Ammon's horn (tissue), 1 donor: ENCODE measurements at regions not wholly inside any gene's neighbourhood (a gene's known extent, or its start where the extent isn't known, plus 50 kb on each side); places are given as distances from the start of the nearest gene placed in this dataset.
A peak's percentile ranks its signal among the peaks of the same experiment; 100 is the strongest.

Source experiments
- DNase-seq: peaks from one replicate; pipeline ENCODE4 v3.0.0-alpha.2; 2016; ENCODE audit warnings: low spot score

- DNase-seq: no peak
Measured at GRCh38 chr2:173647681-173648311, 293.1 kb downstream of the CDCA7 start.

DNA sequence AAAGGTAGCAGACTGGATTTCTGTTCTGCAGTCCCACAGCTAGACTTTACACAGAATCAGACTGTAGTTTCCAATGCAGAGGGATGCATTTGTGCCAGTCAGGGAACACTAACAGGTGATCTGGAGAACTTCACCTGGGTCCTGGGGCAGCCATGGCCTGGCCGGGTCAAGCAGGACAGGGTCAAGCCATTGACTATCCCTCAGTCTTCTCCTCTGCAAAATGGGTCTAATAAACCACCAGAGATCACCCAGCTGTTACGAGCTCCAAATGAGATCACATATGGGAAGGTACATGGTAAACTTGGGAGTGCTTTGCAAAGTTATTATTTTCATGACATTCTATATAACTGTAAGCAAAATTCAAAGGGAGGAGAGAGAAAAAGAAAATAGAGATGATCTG, 294.1 kb downstream of the CDCA7 start:
- DNase-seq: no peak

GRCh38 chr2:173649527-173650219, 295.0 kb downstream of the CDCA7 start:
- no peak for DNase-seq

DNA sequence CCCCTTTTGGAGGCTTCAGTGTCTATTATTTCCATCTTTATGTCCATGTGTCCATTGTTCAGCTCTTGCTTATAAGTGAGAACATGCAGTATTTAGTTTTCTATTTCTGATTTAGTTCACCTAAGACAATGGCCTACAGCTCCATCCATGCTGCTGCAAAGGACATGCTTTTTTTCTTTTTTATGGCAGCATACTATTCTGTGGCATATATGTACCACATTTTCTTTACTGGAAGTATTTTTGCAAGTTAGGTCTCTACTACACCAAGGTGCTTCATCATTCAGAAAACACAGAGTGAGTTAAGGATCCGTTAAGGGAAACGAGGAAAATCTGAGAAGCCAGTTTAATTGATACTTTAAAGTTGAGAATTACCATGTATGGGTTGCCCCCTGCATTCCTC, 297.2 kb downstream of the CDCA7 start:
- DNase-seq: no peak

- no peak for DNase-seq
Measured at GRCh38 chr2:173652311-173652710, 297.6 kb downstream of the CDCA7 start.

GRCh38 chr2:173652767-173653431, 298.2 kb downstream of the CDCA7 start:
- DNase-seq: no peak

GRCh38 chr2:173653432-173653805, 298.7 kb downstream of the CDCA7 start:
- no peak for DNase-seq

- DNase-seq: no peak
Measured at GRCh38 chr2:173654161-173654895, 299.7 kb downstream of the CDCA7 start.

GRCh38 chr2:173654896-173655265, 300.2 kb downstream of the CDCA7 start:
- DNase-seq: no peak

GRCh38 chr2:173656086-173656485, 301.4 kb downstream of the CDCA7 start:
- no peak for DNase-seq

GRCh38 chr2:173657996-173658717, 303.5 kb downstream of the CDCA7 start:
- DNase-seq: peak; percentile 40

GRCh38 chr2:173658946-173659371, 304.3 kb downstream of the CDCA7 start:
- no peak for DNase-seq

DNA sequence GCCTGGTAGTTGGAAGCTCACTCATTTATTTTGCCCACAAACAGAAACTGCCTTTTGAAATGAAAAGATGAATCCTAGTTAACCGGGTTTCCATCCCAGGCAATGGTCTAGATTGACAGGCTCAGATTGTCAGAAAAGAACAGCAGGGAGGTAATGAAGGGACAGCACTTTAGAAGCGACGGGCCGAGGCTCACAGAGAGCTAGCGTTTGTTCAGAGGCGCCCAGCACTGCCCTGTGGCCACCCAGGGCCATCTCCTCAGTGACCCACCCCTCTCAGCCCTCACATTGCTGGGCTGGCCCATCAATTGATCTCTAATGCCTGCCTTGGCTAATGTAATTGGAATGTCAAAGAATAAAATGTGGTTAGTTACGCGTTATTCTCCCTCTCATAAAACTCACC, 304.8 kb downstream of the CDCA7 start:
- DNase-seq: no peak

DNA sequence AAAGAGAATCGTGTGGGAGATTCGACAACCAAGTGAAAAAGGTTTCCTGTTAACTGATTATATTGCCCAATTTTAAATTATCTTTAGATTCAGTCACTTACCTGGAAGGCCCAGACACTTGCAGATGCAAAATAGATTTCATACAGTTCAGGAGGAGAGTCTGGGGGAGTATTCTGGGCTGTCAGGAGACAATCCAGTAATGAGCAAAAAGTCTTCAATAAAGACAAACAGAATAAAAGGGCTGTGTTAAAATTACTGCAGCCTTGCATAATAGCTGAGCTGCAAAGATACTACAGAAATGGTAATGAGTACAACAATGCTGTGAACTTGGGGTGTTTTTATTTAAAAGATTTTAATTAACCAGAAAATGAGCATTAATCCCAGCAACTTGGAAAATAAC, 303.6 kb downstream of the SP3 start:
- DNase-seq: no peak

- no peak for DNase-seq
Measured at GRCh38 chr2:173663353-173663752, 301.8 kb downstream of the SP3 start.

DNA sequence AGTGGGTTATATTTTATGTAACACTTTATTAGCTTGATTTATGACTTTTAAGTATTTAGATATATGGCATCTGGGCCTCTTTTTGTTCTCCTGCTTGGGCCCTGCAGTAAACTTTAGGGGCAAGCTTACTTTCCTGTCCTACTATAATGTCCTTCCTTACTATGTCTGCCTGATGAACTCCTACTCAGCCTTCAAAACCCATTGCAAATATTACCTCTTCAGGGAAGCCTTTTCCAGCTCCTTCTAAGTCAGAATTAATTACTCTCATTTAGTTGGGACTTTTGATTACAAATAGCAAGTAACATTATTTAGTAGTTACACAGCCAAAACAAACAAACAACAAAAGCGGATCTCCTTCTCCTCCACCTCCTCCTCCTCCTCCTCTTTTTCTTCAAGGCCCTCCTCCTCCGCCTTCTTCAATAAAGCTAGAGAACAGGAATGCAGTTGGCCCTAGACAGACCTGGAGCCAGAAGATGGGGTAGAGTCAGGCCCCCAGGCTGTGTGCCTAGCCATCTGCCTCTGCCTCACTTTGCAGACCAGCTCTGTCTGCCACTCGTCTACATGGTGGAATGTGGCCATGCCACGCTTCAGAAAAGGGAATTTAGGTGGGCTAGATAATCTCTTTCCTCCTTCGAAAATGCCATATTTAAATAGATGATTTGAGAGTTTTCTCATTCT, 301.2 kb downstream of the SP3 start:
- DNase-seq: no peak

DNA sequence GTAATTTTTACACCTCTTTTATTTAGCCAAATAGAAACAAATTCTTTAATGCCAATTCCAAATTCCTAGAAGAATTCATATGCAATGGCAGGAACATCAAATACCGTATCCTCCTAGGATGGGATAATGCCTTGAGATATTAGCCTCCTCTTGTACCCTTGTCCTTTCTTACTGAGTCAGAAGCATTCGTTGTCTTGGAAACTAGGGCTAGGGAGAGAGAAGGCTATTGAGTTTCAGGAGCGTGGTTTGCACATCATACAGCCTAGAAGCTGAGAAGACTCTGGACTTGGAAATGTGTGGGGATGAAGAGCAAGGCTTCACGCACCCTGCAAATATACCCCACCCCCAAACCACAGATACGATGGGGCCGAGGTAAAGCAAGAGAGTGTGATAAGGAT, 300.7 kb downstream of the SP3 start:
- DNase-seq: no peak

- DNase-seq: no peak
Measured at GRCh38 chr2:173666171-173666888, 298.8 kb downstream of the SP3 start.

- no peak for DNase-seq
Measured at GRCh38 chr2:173667014-173667413, 298.2 kb downstream of the SP3 start.

DNA sequence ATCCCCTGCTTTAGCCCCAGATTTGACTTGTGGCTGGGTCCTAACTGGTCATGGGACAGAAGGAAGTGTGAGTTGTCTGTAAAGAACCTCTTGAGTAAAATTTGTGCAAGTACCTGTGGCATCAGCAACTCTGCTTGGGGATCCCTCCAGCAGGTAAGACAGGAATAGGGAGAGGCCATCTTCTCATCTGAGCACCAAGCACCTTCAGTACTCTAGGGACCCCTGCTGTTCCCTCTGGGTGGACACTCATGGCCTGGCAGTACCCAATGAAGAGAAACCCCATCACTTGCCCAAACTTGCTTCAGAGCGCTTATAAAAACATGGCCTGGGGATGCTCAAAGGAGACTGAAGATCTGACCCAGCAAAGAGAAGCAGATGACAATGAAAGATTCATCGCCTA, 297.8 kb downstream of the SP3 start:
- no peak for DNase-seq
